Endothelial cell of hepatic sinusoid (primary cell): ENCODE measurements at regions not wholly inside any gene's neighbourhood (a gene's known extent, or its start where the extent isn't known, plus 50 kb on each side); places are given as distances from the start of the nearest gene placed in this dataset.

Experiments
- in situ Hi-C: cut with HindIII; loops from 2 replicates; pipeline ENCODE4 v1.10.0; 2017; ENCODE audit warnings: low sequenced_read_pairs

- in situ Hi-C loops: no loop called here
These were observed 185.4 kb downstream of the TTLL7 start for GRCh38 chr1:83813576-83813975.

DNA sequence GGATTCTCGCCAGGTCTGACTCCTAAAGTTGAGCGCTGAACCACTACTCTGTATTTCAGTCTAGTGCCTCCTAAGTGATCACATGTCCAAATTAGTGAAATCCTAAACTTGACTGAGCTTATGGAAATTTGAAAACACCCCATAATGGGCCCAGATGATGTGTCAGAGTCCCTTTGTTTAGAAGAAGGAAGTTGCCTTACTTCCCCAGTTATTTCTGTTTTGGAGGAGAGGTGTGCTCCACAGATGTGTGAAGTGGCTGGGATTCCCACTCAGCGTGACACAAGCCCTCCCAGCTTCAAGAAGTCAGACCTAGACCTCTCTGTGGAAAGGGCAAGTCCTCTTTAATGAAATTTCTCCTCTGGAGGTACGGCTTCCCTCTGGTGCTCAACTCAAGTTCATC is 188.8 kb downstream of the TTLL7 start:
- in situ Hi-C loops: no loop called here

DNA sequence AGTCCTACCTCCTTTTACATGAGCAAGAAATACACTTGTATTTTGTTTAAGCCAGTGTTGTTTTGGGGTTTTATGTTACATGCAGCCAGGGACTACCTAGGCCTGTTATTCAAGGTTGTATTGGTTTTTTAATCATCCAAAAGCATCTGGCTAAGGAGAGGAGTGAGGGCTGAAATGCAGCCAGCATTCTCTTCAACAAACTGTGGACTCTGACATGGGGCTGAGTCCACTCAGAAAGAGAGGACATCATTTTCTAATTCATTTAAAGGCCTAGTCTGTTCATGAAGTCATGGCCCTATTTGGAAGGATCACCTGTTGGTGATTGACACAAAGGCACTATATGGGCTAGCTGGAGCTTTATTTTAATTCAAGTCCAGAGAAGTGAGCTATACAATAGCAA is 190.4 kb downstream of the TTLL7 start:
- in situ Hi-C loops: no loop called here

DNA sequence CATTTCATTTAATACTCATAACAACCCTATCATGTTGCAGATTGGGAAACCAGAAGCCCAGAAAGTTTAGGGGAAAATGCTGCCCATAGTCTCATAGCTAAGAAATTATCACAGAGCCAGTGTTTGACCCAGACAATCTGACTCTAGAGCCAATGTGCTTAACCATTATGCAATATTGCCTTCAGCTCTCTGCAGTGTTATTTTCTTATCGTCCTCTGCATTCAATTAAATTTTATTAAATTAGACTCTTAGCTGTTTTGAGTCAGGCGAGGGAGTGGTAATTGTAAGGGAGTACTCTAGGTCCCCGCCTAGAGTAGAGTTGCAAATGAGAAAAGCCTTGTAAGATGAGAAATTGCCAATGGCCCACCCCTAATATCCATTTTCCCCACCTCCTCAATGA is 191.1 kb downstream of the TTLL7 start:
- in situ Hi-C loops: no loop called here

DNA sequence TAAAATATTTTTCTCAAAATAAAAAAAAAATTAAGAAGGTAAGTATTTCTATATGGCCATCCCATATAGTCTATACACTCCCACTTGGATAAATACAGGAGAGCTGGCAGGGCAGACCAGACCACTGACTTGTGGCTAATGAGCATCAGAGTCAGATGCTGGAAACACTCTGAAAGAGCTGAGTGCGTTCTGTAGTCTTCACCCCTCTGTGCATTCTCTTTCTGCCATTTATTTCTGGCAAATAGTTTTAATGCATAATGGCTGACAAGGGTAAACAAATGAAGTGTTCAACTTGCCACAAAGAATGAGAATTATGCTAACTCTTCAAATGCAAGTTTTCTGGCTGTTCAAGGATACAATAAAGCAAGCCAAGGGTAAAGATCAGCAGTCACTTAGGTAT is 191.7 kb downstream of the TTLL7 start:
- in situ Hi-C loops: no loop called here

GRCh38 chr1:83805921-83806320 is 193.0 kb downstream of the TTLL7 start:
- in situ Hi-C loops: no loop called here

GRCh38 chr1:83802460-83803152 is 196.3 kb downstream of the TTLL7 start:
- in situ Hi-C loops: no loop called here

DNA sequence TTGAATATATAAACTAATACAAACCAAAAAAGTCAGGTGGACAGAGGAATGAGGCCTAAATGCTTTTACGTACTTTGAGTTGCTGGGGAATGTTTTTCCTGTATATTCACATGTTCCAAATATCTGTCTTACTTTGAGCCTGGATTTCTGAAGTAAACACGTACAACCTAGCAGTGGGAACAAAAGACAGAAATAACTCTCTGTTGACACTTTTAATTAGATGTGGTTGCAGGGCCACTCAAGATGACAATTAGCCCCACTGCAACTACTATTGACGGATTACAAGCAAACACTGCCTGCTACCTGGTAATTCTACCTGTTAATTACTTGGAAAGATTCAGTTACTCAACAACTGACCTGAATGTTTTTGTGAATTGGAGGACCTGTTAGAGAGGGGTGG is 196.9 kb downstream of the TTLL7 start:
- in situ Hi-C loops: no loop called here

GRCh38 chr1:83800066-83800465 is 198.9 kb downstream of the TTLL7 start:
- in situ Hi-C loops: no loop called here

GRCh38 chr1:83799594-83799993 is 199.3 kb downstream of the TTLL7 start:
- in situ Hi-C loops: no loop called here

GRCh38 chr1:83798965-83799364 is 200.0 kb downstream of the TTLL7 start:
- in situ Hi-C loops: no loop called here

- in situ Hi-C loops: no loop called here
These were observed 202.5 kb downstream of the TTLL7 start for GRCh38 chr1:83796409-83796808.

- in situ Hi-C loops: no loop called here
These were observed 204.5 kb downstream of the TTLL7 start for GRCh38 chr1:83794384-83794783.

- in situ Hi-C loops: no loop called here
These were observed 207.0 kb downstream of the TTLL7 start for GRCh38 chr1:83791821-83792437.

- in situ Hi-C loops: no loop called here
These were observed 208.5 kb downstream of the TTLL7 start for GRCh38 chr1:83790446-83790845.

GRCh38 chr1:83787246-83787998 is 211.5 kb downstream of the TTLL7 start:
- in situ Hi-C loops: no loop called here

DNA sequence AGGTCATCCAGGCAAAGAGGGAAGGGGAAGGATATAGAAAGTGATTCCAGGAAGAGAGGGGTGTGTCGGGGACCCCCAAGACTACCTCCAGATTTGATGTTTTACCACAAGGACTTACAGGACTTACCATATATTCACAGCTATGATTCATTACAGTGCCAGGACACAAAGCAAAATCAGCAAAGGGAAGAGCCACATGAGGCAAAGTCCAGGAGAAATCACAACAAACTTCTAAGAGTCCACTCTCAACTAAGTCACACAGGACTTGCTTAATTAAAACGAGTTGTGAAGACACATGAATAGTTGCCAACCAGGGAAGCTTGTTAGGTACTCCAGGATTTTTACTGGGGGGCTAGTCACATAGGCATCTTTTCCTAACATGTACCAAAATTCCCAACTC is 217.3 kb downstream of the TTLL7 start:
- in situ Hi-C loops: no loop called here

DNA sequence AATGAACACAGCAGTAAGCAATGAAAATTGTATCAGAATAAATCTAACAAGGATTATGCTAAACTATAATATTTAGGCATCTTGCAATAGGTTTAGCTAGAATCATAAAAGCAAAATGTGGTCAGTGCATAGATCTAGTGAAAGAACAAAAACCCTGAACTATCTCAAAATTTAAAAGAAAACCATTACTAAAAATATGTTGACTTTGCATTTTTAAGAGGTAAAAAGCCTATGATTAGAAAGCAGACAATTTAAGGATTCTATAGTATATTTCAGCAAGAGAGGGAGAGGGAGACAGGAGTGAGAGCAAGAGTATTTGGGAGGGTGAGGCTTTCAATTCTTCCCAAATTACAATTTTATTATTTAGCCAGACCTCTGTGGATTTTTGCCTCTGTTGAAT is 219.4 kb downstream of the TTLL7 start:
- in situ Hi-C loops: no loop called here

GRCh38 chr1:83777758-83778101 is 221.2 kb downstream of the TTLL7 start:
- in situ Hi-C loops: no loop called here

- in situ Hi-C loops: no loop called here
These were observed 221.8 kb downstream of the TTLL7 start for GRCh38 chr1:83776913-83777757.

- in situ Hi-C loops: no loop called here
These were observed 222.8 kb downstream of the TTLL7 start for GRCh38 chr1:83775977-83776603.
